RWPE2 (cell line): ENCODE measurements at regions not wholly inside any gene's neighbourhood (a gene's known extent, or its start where the extent isn't known, plus 50 kb on each side); places are given as distances from the start of the nearest gene placed in this dataset.

ENCODE experiments used
- ATAC-seq: fragments of 200-7000 bp; cut with Tn5 transposase; 3 replicates; pipeline ENCODE4 v1.9.1; 2021; ENCODE audit warnings: low read depth
- DNase-seq: peaks from one replicate; pipeline ENCODE4 v3.0.0-alpha.2; 2020; ENCODE audit warnings: low spot score
- H3K27ac ChIP-seq: fragments of 450-650 bp; 2 replicates; pipeline ENCODE4 v1.5.1; 2017; ENCODE audit warnings: mild to moderate bottlenecking; ENCODE audit not compliant: poor library complexity, severe bottlenecking
- H3K27me3 ChIP-seq: fragments of 250-450 bp; sonication (Bioruptor Pico); 2 replicates; pipeline ENCODE4 v1.5.1; 2021; ENCODE audit warnings: mild to moderate bottlenecking, moderate library complexity; ENCODE audit not compliant: insufficient read depth, poor library complexity, severe bottlenecking
- H3K36me3 ChIP-seq: fragments of 250-450 bp; sonication (Bioruptor Pico); 2 replicates; pipeline ENCODE4 v1.5.1; 2020; ENCODE audit warnings: low read depth, mild to moderate bottlenecking, moderate library complexity
- H3K4me1 ChIP-seq: fragments of 250-450 bp; sonication (Bioruptor Pico); 2 replicates; pipeline ENCODE4 v1.5.1; 2021; ENCODE audit warnings: mild to moderate bottlenecking, moderate library complexity; ENCODE audit not compliant: insufficient read depth, poor library complexity, severe bottlenecking
- H3K4me3 ChIP-seq: fragments of 250-450 bp; sonication (Bioruptor Pico); 2 replicates; pipeline ENCODE4 v1.5.1; 2021; ENCODE audit warnings: mild to moderate bottlenecking, moderate library complexity; ENCODE audit not compliant: severe bottlenecking
- H3K9me3 ChIP-seq: fragments of 250-450 bp; sonication (Bioruptor Pico); 2 replicates; pipeline ENCODE4 v1.5.1; 2021; ENCODE audit warnings: mild to moderate bottlenecking, moderate library complexity; ENCODE audit not compliant: severe bottlenecking
- TF ChIP-seq, protein P1 (sequence below): fragments of 450-650 bp; IDR thresholded peaks from one replicate; pipeline ENCODE4 v1.5.1; 2017; ENCODE audit warnings: mild to moderate bottlenecking, moderate library complexity; ENCODE audit not compliant: poor library complexity, severe bottlenecking

DNA sequence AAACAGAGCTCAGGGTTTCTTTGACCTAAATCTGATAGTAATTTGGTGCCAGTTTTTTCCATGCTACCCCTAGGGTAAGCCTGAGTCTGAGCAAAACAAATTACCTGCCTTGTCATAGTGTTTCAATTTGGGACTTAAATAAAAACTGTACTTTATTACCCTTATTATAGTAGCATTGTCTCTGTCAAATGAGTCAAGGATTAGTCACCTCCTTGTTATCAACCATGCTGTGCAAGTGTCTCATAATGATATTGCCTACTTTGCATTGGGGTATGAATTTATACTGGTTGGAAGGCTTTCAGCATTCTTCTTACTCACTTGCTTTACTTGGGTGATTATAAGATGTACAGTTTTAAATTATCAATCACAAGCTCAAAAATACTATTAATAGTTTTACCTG lies 380.0 kb downstream of the LRFN5 start:
- Histone ChIP-seq H3K27ac (no peak overlapping the region), H3K4me1 (no peaks in the 10 kb centered on the region), H3K9me3 (no peaks in the 10 kb centered on the region), H3K4me3 (no peak overlapping the region), H3K36me3 (no peaks in the 10 kb centered on the region), H3K27me3 (no peaks in the 10 kb centered on the region)
- TF ChIP-seq, protein P1, sequence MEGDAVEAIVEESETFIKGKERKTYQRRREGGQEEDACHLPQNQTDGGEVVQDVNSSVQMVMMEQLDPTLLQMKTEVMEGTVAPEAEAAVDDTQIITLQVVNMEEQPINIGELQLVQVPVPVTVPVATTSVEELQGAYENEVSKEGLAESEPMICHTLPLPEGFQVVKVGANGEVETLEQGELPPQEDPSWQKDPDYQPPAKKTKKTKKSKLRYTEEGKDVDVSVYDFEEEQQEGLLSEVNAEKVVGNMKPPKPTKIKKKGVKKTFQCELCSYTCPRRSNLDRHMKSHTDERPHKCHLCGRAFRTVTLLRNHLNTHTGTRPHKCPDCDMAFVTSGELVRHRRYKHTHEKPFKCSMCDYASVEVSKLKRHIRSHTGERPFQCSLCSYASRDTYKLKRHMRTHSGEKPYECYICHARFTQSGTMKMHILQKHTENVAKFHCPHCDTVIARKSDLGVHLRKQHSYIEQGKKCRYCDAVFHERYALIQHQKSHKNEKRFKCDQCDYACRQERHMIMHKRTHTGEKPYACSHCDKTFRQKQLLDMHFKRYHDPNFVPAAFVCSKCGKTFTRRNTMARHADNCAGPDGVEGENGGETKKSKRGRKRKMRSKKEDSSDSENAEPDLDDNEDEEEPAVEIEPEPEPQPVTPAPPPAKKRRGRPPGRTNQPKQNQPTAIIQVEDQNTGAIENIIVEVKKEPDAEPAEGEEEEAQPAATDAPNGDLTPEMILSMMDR, result no peak
- DNase-seq (no peak), ATAC-seq (peak; percentile 91)

DNA sequence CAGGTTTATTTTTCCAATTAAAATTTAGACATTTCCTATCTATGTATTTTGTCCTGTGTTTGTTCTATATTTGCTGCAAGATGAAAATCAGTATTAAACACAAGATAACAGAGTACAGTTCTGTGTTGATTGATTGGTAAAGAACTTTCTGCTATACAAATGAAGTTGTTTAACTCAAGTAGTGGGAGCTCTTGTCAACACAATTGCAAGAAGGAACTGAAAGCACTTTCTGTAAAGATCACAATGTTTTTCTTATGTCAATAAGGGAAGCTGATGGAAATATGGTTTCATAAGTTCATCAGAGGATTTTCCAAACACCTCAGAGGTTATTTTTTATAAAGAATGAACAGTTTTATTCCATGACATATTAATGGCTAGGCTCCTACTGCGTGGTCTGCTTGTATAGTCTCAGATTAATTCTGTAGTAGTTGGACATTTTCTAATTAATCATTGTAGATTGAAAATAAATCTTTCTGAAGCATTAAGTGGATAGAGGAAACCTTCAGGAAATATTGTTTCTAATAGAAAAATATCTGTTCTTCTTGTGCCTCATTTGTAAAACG lies 379.5 kb downstream of the LRFN5 start:
- ATAC-seq (no peak), DNase-seq (no peak)
- Histone ChIP-seq H3K9me3 (no peaks in the 10 kb centered on the region), H3K4me3 (no peak overlapping the region), H3K4me1 (no peaks in the 10 kb centered on the region), H3K36me3 (no peaks in the 10 kb centered on the region), H3K27me3 (no peaks in the 10 kb centered on the region), H3K27ac (no peak overlapping the region)
- TF ChIP-seq, protein P1, result no peak

DNA sequence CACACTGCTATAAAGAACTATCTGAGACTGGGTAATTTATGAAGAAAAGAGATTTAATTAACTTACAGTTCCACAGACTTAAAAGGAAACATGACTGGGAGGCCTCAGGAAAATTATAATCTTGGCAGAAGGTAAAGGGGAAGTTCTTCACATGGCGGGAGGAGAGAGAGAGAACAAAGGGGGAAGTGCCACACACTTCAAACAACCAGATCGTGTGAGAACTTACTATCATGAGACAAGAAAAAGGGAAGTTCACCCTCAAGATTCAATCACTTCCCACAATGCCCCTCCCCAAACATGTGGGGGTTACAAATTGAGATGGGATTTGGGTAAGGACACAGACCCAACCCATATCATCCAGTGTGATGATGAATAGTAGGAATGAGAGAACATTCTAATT lies 366.5 kb downstream of the LRFN5 start:
- H3K9me3 ChIP-seq, result no peaks in the 10 kb centered on the region
- TF ChIP-seq, protein P1, result no peak
- H3K4me1 ChIP-seq, result no peaks in the 10 kb centered on the region
- H3K36me3 ChIP-seq, result no peaks in the 10 kb centered on the region
- H3K4me3 ChIP-seq, result no peak overlapping the region
- no peak for DNase-seq
- H3K27me3 ChIP-seq, result no peaks in the 10 kb centered on the region
- ATAC-seq, result no peak
- no peak overlapping the region for H3K27ac ChIP-seq

DNA sequence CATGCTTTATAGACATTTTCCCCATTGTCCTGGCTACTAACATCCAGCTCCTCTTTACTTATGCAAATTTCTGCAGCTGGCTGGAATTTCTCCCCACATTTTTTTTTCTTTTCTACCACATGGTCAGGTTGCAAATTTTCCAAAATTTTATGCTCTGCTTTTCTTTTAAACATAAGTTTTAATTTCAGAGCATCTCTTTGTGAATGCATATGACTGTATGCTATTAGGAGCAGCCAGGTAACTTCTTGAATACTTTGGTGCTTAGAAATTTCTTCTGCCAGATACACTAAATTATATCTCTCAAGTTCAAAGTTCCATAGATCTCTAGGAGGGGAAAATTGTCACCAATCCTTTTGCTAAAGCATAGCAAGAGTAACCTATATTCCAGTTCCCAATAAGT lies 365.9 kb downstream of the LRFN5 start:
- Histone ChIP-seq H3K9me3 (no peaks in the 10 kb centered on the region), H3K27ac (no peak overlapping the region), H3K4me3 (no peak overlapping the region), H3K4me1 (no peaks in the 10 kb centered on the region), H3K36me3 (no peaks in the 10 kb centered on the region), H3K27me3 (no peaks in the 10 kb centered on the region)
- ATAC-seq (no peak), DNase-seq (no peak)
- TF ChIP-seq, protein P1, result no peak

DNA sequence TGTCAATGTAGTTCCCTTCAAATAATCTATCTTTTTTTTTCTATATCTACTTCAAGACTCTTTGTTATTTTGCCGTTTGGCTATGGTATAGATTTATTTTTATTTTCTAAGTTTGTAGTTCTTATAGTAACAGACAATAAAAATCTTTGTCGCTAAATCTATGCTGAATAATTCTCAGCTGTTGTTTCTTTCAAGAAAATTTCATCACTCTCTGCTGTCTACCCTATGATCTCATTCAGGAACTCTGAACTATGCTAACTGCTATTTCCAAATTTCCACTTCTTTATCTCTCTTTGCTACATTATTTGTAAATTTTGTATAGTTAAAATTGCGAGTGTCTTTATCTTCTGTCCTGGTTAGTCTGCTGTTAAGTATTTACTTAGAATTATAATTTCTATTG lies 353.6 kb downstream of the LRFN5 start:
- H3K27me3 ChIP-seq, result no peaks in the 10 kb centered on the region
- DNase-seq (no peak), ATAC-seq (no peak)
- no peaks in the 10 kb centered on the region for H3K9me3 ChIP-seq
- no peak overlapping the region for H3K27ac ChIP-seq
- no peaks in the 10 kb centered on the region for H3K4me1 ChIP-seq
- H3K4me3 ChIP-seq, result no peak overlapping the region
- H3K36me3 ChIP-seq, result no peaks in the 10 kb centered on the region
- TF ChIP-seq, protein P1, result no peak
